ENCODE measurements at regions not wholly inside any gene's neighbourhood (a gene's known extent, or its start where the extent isn't known, plus 50 kb on each side); places are given as distances from the start of the nearest gene placed in this dataset.

- TF ChIP-seq HDAC6 (IDR thresholded peaks at IDR 0.05; ENCODE audit: low read depth, low read length) (no peak), DLX4 (CRISPR knock-in tag; IDR thresholded peaks at IDR 0.05) (no peak), E2F5 (CRISPR knock-in tag; IDR thresholded peaks at IDR 0.05) (no peak), NR3C1 (CRISPR knock-in tag; IDR thresholded peaks at IDR 0.05) (no peak), U2AF2 (optimal IDR thresholded peaks at IDR 0.05; ENCODE audit: low read depth, low read length) (no peak), FOXJ3 (CRISPR knock-in tag; IDR thresholded peaks at IDR 0.05) (no peak)
Measured at GRCh38 chr3:164007765-164008164, 1070.5 kb downstream of the SI start.
